ENCODE measurements at regions not wholly inside any gene's neighbourhood (a gene's known extent, or its start where the extent isn't known, plus 50 kb on each side); places are given as distances from the start of the nearest gene placed in this dataset.

GRCh38 chr12:75960954-75961661, 70.5 kb downstream of the PHLDA1 start (continued):
- no peak for TF ChIP-seq ZBTB40 (IDR thresholded peaks at IDR 0.05)
- TF ChIP-seq ZBTB40 (CRISPR knock-in tag; IDR thresholded peaks at IDR 0.05) = no peak
- TF ChIP-seq ZHX2 (IDR thresholded peaks at IDR 0.05; ENCODE audit: low read depth) = no peak
- TF ChIP-seq ZHX2 (CRISPR knock-in tag; IDR thresholded peaks at IDR 0.05; ENCODE audit: borderline replicate concordance) = no peak
- TF ChIP-seq, protein P1, sequence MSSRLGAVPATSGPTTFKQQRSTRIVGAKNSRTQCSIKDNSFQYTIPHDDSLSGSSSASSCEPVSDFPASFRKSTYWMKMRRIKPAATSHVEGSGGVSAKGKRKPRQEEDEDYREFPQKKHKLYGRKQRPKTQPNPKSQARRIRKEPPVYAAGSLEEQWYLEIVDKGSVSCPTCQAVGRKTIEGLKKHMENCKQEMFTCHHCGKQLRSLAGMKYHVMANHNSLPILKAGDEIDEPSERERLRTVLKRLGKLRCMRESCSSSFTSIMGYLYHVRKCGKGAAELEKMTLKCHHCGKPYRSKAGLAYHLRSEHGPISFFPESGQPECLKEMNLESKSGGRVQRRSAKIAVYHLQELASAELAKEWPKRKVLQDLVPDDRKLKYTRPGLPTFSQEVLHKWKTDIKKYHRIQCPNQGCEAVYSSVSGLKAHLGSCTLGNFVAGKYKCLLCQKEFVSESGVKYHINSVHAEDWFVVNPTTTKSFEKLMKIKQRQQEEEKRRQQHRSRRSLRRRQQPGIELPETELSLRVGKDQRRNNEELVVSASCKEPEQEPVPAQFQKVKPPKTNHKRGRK (CRISPR knock-in tag; IDR thresholded peaks at IDR 0.05) = no peak
- TF ChIP-seq ZBTB25 (CRISPR knock-in tag; IDR thresholded peaks at IDR 0.05) = peak; percentile 19; the same call in 1 of the 2 replicates
- TF ChIP-seq ZMYM2 (CRISPR knock-in tag; IDR thresholded peaks at IDR 0.05) = peak; percentile 37; the same call in 1 of the 2 replicates
- no peak for TF ChIP-seq ZNF772 (CRISPR knock-in tag; IDR thresholded peaks at IDR 0.05)
- no peak for TF ChIP-seq ZNF333 (CRISPR knock-in tag; IDR thresholded peaks at IDR 0.05; ENCODE audit: borderline replicate concordance)
